Fibroblast of mammary gland (primary cell): ENCODE measurements at regions not wholly inside any gene's neighbourhood (a gene's known extent, or its start where the extent isn't known, plus 50 kb on each side); places are given as distances from the start of the nearest gene placed in this dataset.

Source experiments
- DNase-seq: peaks from one replicate; pipeline ENCODE4 v3.0.0-alpha.2; 2010; ENCODE audit warnings: low read depth
- H3K4me3 ChIP-seq: 2 replicates; pipeline ENCODE4 v1.5.1; 2011; ENCODE audit warnings: low read depth, mild to moderate bottlenecking, low read length, moderate library complexity; ENCODE audit not compliant: control insufficient read depth
- TF ChIP-seq, protein P1 (sequence below): conservative IDR thresholded peaks from 2 replicates; pipeline ENCODE4 v1.5.1; 2011; ENCODE audit warnings: low read depth, low read length, inconsistent platforms; ENCODE audit not compliant: control insufficient read depth, insufficient read depth

DNA sequence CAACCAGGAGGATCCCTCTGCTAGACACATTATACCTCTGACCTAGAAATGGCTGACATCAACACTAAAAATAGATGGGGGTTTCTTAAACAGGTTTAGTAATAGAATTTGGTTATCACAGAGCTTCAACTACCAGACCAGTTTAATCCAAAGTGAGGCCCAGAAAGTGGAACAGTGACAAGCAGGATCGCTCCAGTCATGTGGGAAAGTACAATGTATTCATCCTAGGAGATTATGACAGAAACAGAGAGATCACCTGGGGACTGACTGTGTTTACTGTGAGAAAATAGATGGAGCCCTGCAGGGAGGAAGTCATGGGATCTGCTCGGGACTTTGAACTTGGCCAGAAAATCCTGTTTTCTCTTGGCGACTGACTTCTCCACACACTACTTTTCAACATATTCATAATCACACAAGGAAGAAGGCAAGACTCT, 238.7 kb upstream of the SOX4 start:
- no peak for DNase-seq
- TF ChIP-seq, protein P1, sequence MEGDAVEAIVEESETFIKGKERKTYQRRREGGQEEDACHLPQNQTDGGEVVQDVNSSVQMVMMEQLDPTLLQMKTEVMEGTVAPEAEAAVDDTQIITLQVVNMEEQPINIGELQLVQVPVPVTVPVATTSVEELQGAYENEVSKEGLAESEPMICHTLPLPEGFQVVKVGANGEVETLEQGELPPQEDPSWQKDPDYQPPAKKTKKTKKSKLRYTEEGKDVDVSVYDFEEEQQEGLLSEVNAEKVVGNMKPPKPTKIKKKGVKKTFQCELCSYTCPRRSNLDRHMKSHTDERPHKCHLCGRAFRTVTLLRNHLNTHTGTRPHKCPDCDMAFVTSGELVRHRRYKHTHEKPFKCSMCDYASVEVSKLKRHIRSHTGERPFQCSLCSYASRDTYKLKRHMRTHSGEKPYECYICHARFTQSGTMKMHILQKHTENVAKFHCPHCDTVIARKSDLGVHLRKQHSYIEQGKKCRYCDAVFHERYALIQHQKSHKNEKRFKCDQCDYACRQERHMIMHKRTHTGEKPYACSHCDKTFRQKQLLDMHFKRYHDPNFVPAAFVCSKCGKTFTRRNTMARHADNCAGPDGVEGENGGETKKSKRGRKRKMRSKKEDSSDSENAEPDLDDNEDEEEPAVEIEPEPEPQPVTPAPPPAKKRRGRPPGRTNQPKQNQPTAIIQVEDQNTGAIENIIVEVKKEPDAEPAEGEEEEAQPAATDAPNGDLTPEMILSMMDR, result no peak
- H3K4me3 ChIP-seq, result no peak overlapping the region

DNA sequence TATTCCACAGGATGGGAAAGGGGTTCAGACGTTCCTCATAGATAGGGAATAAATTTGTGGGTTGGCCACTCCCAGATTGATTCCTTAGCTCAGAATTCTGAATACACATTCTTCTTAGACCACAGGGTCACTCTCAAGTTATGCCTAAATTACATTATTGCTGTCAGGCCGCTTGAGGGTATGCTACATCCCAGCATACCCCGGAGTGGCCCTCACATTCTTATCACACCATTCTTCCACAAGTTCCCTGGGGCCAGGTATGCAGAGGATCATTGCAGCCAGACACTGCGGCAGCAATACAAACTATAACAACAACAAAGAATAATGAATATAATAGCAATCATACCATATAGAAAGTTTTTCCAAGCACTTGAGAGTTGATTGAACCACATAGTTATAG, 237.9 kb upstream of the SOX4 start:
- DNase-seq, result no peak
- H3K4me3 ChIP-seq, result no peak overlapping the region
- TF ChIP-seq, protein P1, result no peak

DNA sequence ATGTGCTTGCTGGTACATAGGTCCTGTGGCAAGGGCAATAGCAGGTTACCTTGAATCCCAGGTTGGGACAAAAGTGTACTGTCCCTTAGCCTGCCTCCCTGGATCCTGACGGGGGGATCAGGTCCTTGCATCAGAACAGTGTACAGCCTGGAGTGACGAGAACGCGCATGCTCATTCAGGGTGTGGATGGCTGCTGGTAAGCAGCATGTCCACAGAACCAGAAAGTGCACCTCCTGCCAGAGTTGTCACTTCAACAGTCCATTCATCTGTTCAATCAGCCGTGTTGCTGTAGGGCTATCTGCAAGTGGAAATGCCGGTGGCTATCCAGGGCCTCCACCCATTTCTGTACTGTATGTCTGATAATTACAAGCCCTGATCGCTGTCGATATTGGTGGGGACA, 236.3 kb upstream of the SOX4 start:
- TF ChIP-seq, protein P1, result no peak
- no peak for DNase-seq
- no peak overlapping the region for H3K4me3 ChIP-seq

DNA sequence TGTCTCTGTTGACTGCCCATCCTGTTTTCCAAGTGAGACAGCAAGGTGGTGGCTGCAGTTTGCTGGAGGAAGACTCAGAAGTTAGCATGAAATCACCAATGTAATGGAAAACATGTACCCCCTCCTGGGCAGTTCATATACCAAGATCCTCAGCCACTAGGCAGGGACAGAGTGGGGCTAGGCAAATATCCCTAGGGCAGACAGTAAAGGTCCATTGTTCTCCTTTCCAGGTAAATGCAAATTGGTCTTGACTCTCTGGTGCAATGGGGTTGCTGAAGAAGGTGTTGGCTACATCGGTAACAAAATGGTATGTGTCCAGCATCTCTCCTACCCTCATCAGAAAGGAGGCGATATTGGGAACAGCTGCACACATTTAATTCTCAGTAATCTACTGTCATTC, 233.6 kb upstream of the SOX4 start:
- DNase-seq, result no peak
- no peak overlapping the region for H3K4me3 ChIP-seq

DNA sequence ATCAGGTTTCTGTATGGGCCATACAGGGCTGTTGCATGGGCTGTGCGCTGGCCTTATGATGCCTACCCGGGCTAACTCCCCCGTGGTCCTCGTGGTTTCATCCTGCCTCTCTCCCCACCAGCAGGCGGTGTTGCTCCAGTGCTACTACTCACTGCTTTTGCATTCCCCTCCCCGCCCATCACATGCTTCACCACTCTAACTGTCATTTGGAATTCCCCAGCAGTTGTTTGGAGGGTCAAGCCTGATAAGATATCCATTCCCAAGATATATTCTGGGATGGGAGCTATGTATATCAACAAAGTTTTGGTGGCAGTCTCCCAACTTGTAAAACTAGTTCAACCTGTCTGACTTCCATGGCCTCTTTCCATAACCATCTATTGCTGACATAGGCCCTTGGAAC, 233.2 kb upstream of the SOX4 start:
- DNase-seq, result no peak
- TF ChIP-seq, protein P1, result no peak
- no peak overlapping the region for H3K4me3 ChIP-seq

More for the DNA sequence above, 233.6 kb upstream of the SOX4 start:
- TF ChIP-seq, protein P1, result no peak

DNA sequence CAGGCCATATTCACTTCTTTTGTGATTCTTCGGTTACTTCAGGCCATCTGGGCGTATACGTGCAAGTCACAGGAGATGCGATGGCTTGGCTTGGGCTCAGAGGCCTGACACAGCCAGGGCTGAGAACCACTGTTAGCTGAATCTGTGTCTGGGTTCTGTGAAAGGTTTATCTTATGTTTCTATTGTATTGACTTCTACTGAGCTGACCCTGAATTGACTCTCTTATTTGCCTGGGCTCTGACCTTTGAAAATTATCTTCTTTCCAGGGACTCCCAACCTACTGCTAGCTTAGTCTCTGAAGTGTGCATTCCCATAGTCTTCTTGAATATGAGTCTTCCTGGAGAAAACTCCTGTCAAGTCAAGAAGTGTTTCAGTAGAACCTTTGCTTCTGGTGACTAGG, 226.4 kb upstream of the SOX4 start:
- H3K4me3 ChIP-seq, result no peak overlapping the region
- no peak for DNase-seq
- TF ChIP-seq, protein P1, result no peak

DNA sequence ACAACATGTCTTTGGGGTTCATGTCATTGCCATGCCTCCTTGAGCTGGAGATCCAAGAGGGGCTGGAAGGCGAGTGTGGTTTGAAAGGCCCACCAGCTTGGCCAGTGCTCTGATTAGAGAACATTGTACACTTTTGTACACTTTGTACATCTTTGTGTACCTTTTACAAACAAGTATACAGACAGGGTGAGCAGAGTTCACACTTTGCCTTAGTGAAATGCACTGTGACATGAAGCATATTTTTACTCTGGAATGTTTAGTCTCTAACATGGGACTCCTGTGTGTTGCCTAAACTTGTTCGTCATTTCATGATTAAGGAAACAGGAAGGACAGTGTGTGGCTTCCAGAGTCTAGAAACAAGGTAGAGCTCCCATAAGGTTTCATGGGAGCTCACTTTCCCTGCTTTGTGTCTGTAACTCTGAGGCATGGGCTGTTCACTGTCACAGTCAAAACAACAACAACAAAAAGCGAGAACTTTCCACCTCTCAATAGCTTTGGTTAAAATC, 225.8 kb upstream of the SOX4 start:
- DNase-seq, result no peak
- no peak overlapping the region for H3K4me3 ChIP-seq
- TF ChIP-seq, protein P1, result no peak
